IMR-90 (cell line): ENCODE measurements at regions not wholly inside any gene's neighbourhood (a gene's known extent, or its start where the extent isn't known, plus 50 kb on each side); places are given as distances from the start of the nearest gene placed in this dataset.

Source experiments
- ATAC-seq: fragments of 200-7000 bp; cut with Tn5 transposase; 2 replicates; pipeline ENCODE4 v1.9.1; 2020; ENCODE audit warnings: low read depth, mild to moderate bottlenecking, moderate library complexity
- BruUV-seq: library from RNA; stranded (reverse); fragments of 400-500 nt; replicated peaks from 2 replicates; lab custom pipeline; 2021; lab: Mats Ljungman, UMichigan
- CTCF ChIA-PET: fragments of 300-600 bp; formaldehyde crosslinking; extraction: SDS; loops from one replicate; lab custom pipeline; 2021; ENCODE audit warnings: antibody characterized with exemption; lab: Yijun Ruan, JAX
- POLR2A ChIA-PET: fragments of 300-600 bp; sonication (Branson Sonifier 250); formaldehyde crosslinking; loops from one replicate; lab custom pipeline; 2022; ENCODE audit warnings: antibody characterized with exemption; ENCODE audit not compliant: unreplicated experiment; lab: Charles Lee
- DNase-seq: peaks from one replicate; pipeline ENCODE4 v3.0.0; 2013
- H2AFZ ChIP-seq: replicated peaks from 2 replicates; pipeline ENCODE3; 2013; ENCODE audit warnings: low read length, mild to moderate bottlenecking; ENCODE audit not compliant: poor library complexity
- H2AK5ac ChIP-seq: 2 replicates; pipeline ENCODE4 v1.6.1; 2013; ENCODE audit warnings: low read depth, low read length, inconsistent platforms
- H2AK9ac ChIP-seq: replicated peaks from 2 replicates; pipeline ENCODE3; 2013; ENCODE audit warnings: mild to moderate bottlenecking, low read depth, low read length, moderate library complexity; ENCODE audit not compliant: poor library complexity
- H2BK120ac ChIP-seq: 2 replicates; pipeline ENCODE4 v1.6.1; 2013; ENCODE audit warnings: low read depth, low read length, inconsistent platforms
- H2BK15ac ChIP-seq: 3 replicates; pipeline ENCODE4 v1.6.1; 2013; ENCODE audit warnings: low read depth, low read length, inconsistent platforms
- H2BK20ac ChIP-seq: 2 replicates; pipeline ENCODE4 v1.6.1; 2013; ENCODE audit warnings: low read depth, mild to moderate bottlenecking, inconsistent platforms, low read length, moderate library complexity
- H2BK5ac ChIP-seq: 2 replicates; pipeline ENCODE4 v1.6.1; 2013; ENCODE audit warnings: mild to moderate bottlenecking, low read depth, low read length, inconsistent platforms; ENCODE audit not compliant: poor library complexity, severe bottlenecking
- H3K14ac ChIP-seq: replicated peaks from 2 replicates; pipeline ENCODE4 v1.6.1; 2013; ENCODE audit warnings: low read depth, low read length, inconsistent platforms
- H3K18ac ChIP-seq: 2 replicates; pipeline ENCODE4 v1.6.1; 2013; ENCODE audit warnings: low read depth, low read length, control low read depth
- H3K23ac ChIP-seq: 2 replicates; pipeline ENCODE4 v1.6.1; 2013; ENCODE audit warnings: low read depth, low read length, inconsistent platforms
- H3K27ac ChIP-seq: 2 replicates; pipeline ENCODE4 v1.5.1; 2013; ENCODE audit warnings: mild to moderate bottlenecking, control low read depth, low read length; ENCODE audit not compliant: insufficient read depth
- H3K27me3 ChIP-seq: 2 replicates; pipeline ENCODE4 v1.6.1; 2013; ENCODE audit warnings: low read length; ENCODE audit not compliant: control insufficient read depth, insufficient read depth
- H3K36me3 ChIP-seq: 2 replicates; pipeline ENCODE4 v1.6.1; 2013; ENCODE audit warnings: low read length, mixed read lengths; ENCODE audit not compliant: control insufficient read depth, insufficient read depth
- H3K4ac ChIP-seq: 2 replicates; pipeline ENCODE4 v1.6.1; 2013; ENCODE audit warnings: low read depth, low read length, inconsistent platforms
- H3K4me1 ChIP-seq: 2 replicates; pipeline ENCODE4 v1.6.1; 2013; ENCODE audit warnings: low read length, mixed read lengths; ENCODE audit not compliant: control insufficient read depth, insufficient read depth
- H3K4me2 ChIP-seq: 2 replicates; pipeline ENCODE4 v1.6.1; 2013; ENCODE audit warnings: low read depth, mild to moderate bottlenecking, control low read depth, low read length, moderate library complexity
- H3K4me3 ChIP-seq: 2 replicates; pipeline ENCODE4 v1.5.1; 2013; ENCODE audit warnings: low read depth, mild to moderate bottlenecking, control low read depth, low read length, moderate library complexity; ENCODE audit not compliant: insufficient read depth
- H3K56ac ChIP-seq: 2 replicates; pipeline ENCODE4 v1.6.1; 2013; ENCODE audit warnings: low read length, inconsistent platforms; ENCODE audit not compliant: insufficient read depth; ENCODE audit errors: extremely low read depth
- H3K79me1 ChIP-seq, 2 experiments: 2 replicates each; pipeline ENCODE4 v1.6.1; 2013; ENCODE audit warnings: low read length in 2 of 2, inconsistent platforms in 1 of 2, low read depth in 1 of 2
- H3K9ac ChIP-seq: 2 replicates; pipeline ENCODE4 v1.6.1; 2013; ENCODE audit warnings: low read depth, low read length, control low read depth
- H3K9me1 ChIP-seq: 2 replicates; pipeline ENCODE4 v1.6.1; 2013; ENCODE audit warnings: low read length, inconsistent platforms; ENCODE audit not compliant: insufficient read depth
- H3K9me3 ChIP-seq: 2 replicates; pipeline ENCODE4 v1.6.1; 2013; ENCODE audit warnings: low read length; ENCODE audit not compliant: control insufficient read depth, insufficient read depth
- H4K20me1 ChIP-seq: 2 replicates; pipeline ENCODE4 v1.6.1; 2013; ENCODE audit warnings: low read length, inconsistent platforms; ENCODE audit not compliant: insufficient read depth
- H4K5ac ChIP-seq: 2 replicates; pipeline ENCODE4 v1.6.1; 2013; ENCODE audit warnings: mild to moderate bottlenecking, low read depth, low read length, control low read depth
- H4K8ac ChIP-seq, 2 experiments: 2 replicates each; pipeline ENCODE4 v1.6.1; 2013; ENCODE audit warnings: low read depth in 2 of 2, low read length in 2 of 2, control low read depth in 1 of 2, inconsistent platforms in 1 of 2
- H4K91ac ChIP-seq: 2 replicates; pipeline ENCODE4 v1.6.1; 2013; ENCODE audit warnings: low read depth, low read length, inconsistent platforms; ENCODE audit not compliant: insufficient read depth
- BHLHE40 ChIP-seq: fragments of 150-350 bp; IDR thresholded peaks from 2 replicates; pipeline ENCODE4 v1.6.1; 2016; ENCODE audit warnings: mild to moderate bottlenecking, low read depth, low read length
- CEBPB ChIP-seq: IDR thresholded peaks from 2 replicates; pipeline ENCODE4 v1.6.1; 2012; ENCODE audit warnings: low read depth, low read length, improper control_type of control experiment
- MAZ ChIP-seq: IDR thresholded peaks from 2 replicates; pipeline ENCODE4 v1.6.1; 2012; ENCODE audit warnings: low read depth, mild to moderate bottlenecking, low read length, improper control_type of control experiment, moderate library complexity, borderline replicate concordance
- RFX5 ChIP-seq: IDR thresholded peaks from 2 replicates; pipeline ENCODE4 v1.8.0; 2012; ENCODE audit warnings: low read depth, mild to moderate bottlenecking, low read length, moderate library complexity
- WGBS, 2 experiments: methylation state at CpG; one replicate each; pipeline versions ENCODE4 v1.1.5 to v1.1.7; 2013; ENCODE audit warnings: missing lambda C conversion rate in 2 of 2; ENCODE audit not compliant: insufficient read length in 1 of 2; ENCODE audit errors: extremely low coverage in 2 of 2; 5-methylcytosine and 5-hydroxymethylcytosine counted together
- dilution Hi-C: fragments of 300-500 bp; cut with HindIII; formaldehyde crosslinking; loops from one replicate; pipeline ENCODE4 v1.14.3; 2018; ENCODE audit warnings: low sequenced_read_pairs; ENCODE audit not compliant: unreplicated experiment
- in situ Hi-C: fragments of 300-500 bp; cut with MboI; formaldehyde crosslinking; loops from 3 replicates; pipeline ENCODE4 v1.14.3; 2019; ENCODE audit warnings: low sequenced_read_pairs, inconsistent platforms, mixed read lengths
- intact Hi-C: fragments of 100-400 bp; cut with micrococcal nuclease; formaldehyde crosslinking; loops from 2 replicates; pipeline ENCODE4 v1.10.0; 2022

GRCh38 chr2:81549646-81550045 lies 1245.1 kb upstream of the LRRTM1 start:
- no peaks in the 10 kb centered on the region for H4K20me1 ChIP-seq
- H2AFZ ChIP-seq, result no peak overlapping the region
- no peak overlapping the region for H3K4ac ChIP-seq
- H3K18ac ChIP-seq, result no peak overlapping the region
- no peak overlapping the region for H3K27ac ChIP-seq
- no peaks in the 10 kb centered on the region for H3K4me1 ChIP-seq
- no peaks in the 10 kb centered on the region for H3K36me3 ChIP-seq
- BruUV-seq, result no TSS peak
- no peaks in the 10 kb centered on the region for H3K79me1 ChIP-seq
- no peak overlapping the region for H3K4me2 ChIP-seq
- no peak overlapping the region for H2AK5ac ChIP-seq
- POLR2A ChIA-PET, result no interaction called here
- DNase-seq (no peak), ATAC-seq (no peak)
- H3K23ac ChIP-seq, result no peak overlapping the region
- intact Hi-C loops, result no loop called here
- no peak overlapping the region for H3K4me3 ChIP-seq
- no peak overlapping the region for H3K56ac ChIP-seq
- no peak overlapping the region for H3K9ac ChIP-seq
- H4K91ac ChIP-seq, result no peak overlapping the region
- 74% methylated on average over 2 of the region's 5 CpGs; no CpG with 5 or more reads in 1 of the 2 experiments for WGBS, 2 experiments
- H4K5ac ChIP-seq, result no peak overlapping the region
- H2BK15ac ChIP-seq, result no peak overlapping the region
- H2AK9ac ChIP-seq, result no peak overlapping the region
- no peak overlapping the region for H2BK5ac ChIP-seq
- no peak overlapping the region for H2BK20ac ChIP-seq
- in situ Hi-C loops, result no loop called here
- no peaks in the 10 kb centered on the region for H3K27me3 ChIP-seq
- H4K8ac ChIP-seq, result no peak overlapping the region
- no peak overlapping the region for H3K14ac ChIP-seq
- H2BK120ac ChIP-seq, result no peak overlapping the region
- no peak for TF ChIP-seq BHLHE40
- no peak for TF ChIP-seq MAZ
- TF ChIP-seq CEBPB, result no peak
- no peak for TF ChIP-seq RFX5
- dilution Hi-C loops, result no loop called here
- no peaks in the 10 kb centered on the region for H3K9me1 ChIP-seq
- H3K9me3 ChIP-seq, result no peaks in the 10 kb centered on the region; the same call in 1 of the 2 replicates
- CTCF ChIA-PET, result no interaction called here
